IMR-90 (cell line): ENCODE measurements at regions not wholly inside any gene's neighbourhood (a gene's known extent, or its start where the extent isn't known, plus 50 kb on each side); places are given as distances from the start of the nearest gene placed in this dataset.
"Not testable (repeated sequence)": the region's sequence is repeated elsewhere in the genome, so short reads cannot be mapped to it uniquely, and the experiment has no call there.

Source experiments
- SMC3 ChIP-seq: fragments of 150-350 bp; IDR thresholded peaks from 2 replicates; pipeline ENCODE4 v1.6.1; 2016; ENCODE audit warnings: low read depth, mild to moderate bottlenecking, antibody characterized with exemption, low read length, moderate library complexity
- TF ChIP-seq, protein P1 (sequence below): conservative IDR thresholded peaks from 2 replicates; pipeline ENCODE4 v1.5.1; 2012; ENCODE audit warnings: mild to moderate bottlenecking, low read depth, low read length, improper control_type of control experiment

GRCh38 chr3:109705133-109705532 lies 367.8 kb upstream of the DPPA4 start:
- TF ChIP-seq, protein P1, sequence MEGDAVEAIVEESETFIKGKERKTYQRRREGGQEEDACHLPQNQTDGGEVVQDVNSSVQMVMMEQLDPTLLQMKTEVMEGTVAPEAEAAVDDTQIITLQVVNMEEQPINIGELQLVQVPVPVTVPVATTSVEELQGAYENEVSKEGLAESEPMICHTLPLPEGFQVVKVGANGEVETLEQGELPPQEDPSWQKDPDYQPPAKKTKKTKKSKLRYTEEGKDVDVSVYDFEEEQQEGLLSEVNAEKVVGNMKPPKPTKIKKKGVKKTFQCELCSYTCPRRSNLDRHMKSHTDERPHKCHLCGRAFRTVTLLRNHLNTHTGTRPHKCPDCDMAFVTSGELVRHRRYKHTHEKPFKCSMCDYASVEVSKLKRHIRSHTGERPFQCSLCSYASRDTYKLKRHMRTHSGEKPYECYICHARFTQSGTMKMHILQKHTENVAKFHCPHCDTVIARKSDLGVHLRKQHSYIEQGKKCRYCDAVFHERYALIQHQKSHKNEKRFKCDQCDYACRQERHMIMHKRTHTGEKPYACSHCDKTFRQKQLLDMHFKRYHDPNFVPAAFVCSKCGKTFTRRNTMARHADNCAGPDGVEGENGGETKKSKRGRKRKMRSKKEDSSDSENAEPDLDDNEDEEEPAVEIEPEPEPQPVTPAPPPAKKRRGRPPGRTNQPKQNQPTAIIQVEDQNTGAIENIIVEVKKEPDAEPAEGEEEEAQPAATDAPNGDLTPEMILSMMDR: not testable (repeated sequence)
- TF ChIP-seq SMC3: not testable (repeated sequence)
